ENCODE measurements at regions not wholly inside any gene's neighbourhood (a gene's known extent, or its start where the extent isn't known, plus 50 kb on each side); places are given as distances from the start of the nearest gene placed in this dataset.

DNA sequence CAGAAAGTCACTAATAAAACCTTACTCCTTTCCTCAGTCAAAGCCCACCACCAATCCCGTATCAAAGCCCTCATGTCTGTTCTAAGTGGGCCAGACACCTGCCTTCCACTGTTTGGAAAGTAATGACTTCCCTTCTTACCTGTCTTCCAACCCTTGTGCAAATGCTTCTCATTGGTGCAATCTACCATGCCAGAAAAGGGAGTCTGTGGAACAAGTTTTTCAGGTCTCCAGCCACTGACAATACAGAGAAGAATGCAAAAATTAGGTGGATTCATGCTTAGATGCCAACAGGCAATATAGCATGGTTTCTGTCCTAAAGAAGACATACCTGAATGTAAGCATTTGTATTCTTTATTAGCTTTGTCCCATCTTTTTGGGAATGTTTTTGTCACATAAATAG, 1140.6 kb upstream of the LRRTM1 start:
- no peak for ATAC-seq
- ChIA-PET SMC1A (ENCODE audit: uncharacterized antibody, unreplicated experiment) (no interaction called here), RAD21 (ENCODE audit: unreplicated experiment) (no interaction called here), CTCF (no interaction called here), POLR2A (no interaction called here)
- H3K9ac ChIP-seq (ENCODE audit: control insufficient read depth, insufficient read depth, low read length): no peak overlapping the region
- intact Hi-C loops (cut with micrococcal nuclease; ENCODE audit: unreplicated experiment) (no loop called here), in situ Hi-C loops (cut with MboI) (no loop called here)
- no peaks in the 10 kb centered on the region for H4K20me1 ChIP-seq (ENCODE audit: control insufficient read depth, insufficient read depth)
- no peak overlapping the region for H3K4me3 ChIP-seq
- no peak for FAIRE-seq
- H2AFZ ChIP-seq (ENCODE audit: control insufficient read depth, low read depth, low read length): no peak overlapping the region
- no peak overlapping the region for H3K27ac ChIP-seq (ENCODE audit: control insufficient read depth, insufficient read depth)
- H3K27me3 ChIP-seq (replicated peaks in 1 of 2; ENCODE audit: control insufficient read depth in 2 of 2, insufficient read depth in 2 of 2, low read length in 1 of 2): no peaks in the 10 kb centered on the region
- no peaks in the 10 kb centered on the region for H3K4me1 ChIP-seq (ENCODE audit: control insufficient read depth, insufficient read depth, low read length)
- H3K79me2 ChIP-seq (ENCODE audit: control insufficient read depth, insufficient read depth, low read length): no peaks in the 10 kb centered on the region
- no TSS peak for BruUV-seq (replicated peaks)
- 0% methylated on average over 1 of the region's 1 CpG for WGBS (ENCODE audit: insufficient coverage, insufficient replicate concordance, low lambda C conversion rate, missing lambda C conversion rate)
- H3K9me3 ChIP-seq (replicated peaks; ENCODE audit: control insufficient read depth, insufficient read depth, low read length): no peaks in the 10 kb centered on the region
- no peaks in the 10 kb centered on the region for H3K36me3 ChIP-seq (ENCODE audit: control insufficient read depth in 2 of 2, insufficient read depth in 2 of 2, low read length in 1 of 2)
- no peak overlapping the region for H3K4me2 ChIP-seq (ENCODE audit: control insufficient read depth, insufficient read depth)
- DNase-seq (ENCODE audit: low read depth, low spot score): no peak
- TF ChIP-seq NBN (IDR thresholded peaks at IDR 0.05): no peak
- no peak for TF ChIP-seq POU2F2 (IDR thresholded peaks at IDR 0.05; ENCODE audit: borderline replicate concordance, low read depth, low read length)
- no peak for TF ChIP-seq TBL1XR1 (IDR thresholded peaks at IDR 0.05; ENCODE audit: low read depth, low read length)
- no peak for TF ChIP-seq CBX3 (IDR thresholded peaks at IDR 0.05; ENCODE audit: borderline replicate concordance, low read depth)
- TF ChIP-seq TCF12 (IDR thresholded peaks at IDR 0.05; ENCODE audit: low read depth, low read length): no peak
- TF ChIP-seq NR2F1 (conservative IDR thresholded peaks at IDR 0.05): no peak
- TF ChIP-seq GATAD2B (conservative IDR thresholded peaks at IDR 0.05; ENCODE audit: low read depth): no peak
- TF ChIP-seq, protein P1, sequence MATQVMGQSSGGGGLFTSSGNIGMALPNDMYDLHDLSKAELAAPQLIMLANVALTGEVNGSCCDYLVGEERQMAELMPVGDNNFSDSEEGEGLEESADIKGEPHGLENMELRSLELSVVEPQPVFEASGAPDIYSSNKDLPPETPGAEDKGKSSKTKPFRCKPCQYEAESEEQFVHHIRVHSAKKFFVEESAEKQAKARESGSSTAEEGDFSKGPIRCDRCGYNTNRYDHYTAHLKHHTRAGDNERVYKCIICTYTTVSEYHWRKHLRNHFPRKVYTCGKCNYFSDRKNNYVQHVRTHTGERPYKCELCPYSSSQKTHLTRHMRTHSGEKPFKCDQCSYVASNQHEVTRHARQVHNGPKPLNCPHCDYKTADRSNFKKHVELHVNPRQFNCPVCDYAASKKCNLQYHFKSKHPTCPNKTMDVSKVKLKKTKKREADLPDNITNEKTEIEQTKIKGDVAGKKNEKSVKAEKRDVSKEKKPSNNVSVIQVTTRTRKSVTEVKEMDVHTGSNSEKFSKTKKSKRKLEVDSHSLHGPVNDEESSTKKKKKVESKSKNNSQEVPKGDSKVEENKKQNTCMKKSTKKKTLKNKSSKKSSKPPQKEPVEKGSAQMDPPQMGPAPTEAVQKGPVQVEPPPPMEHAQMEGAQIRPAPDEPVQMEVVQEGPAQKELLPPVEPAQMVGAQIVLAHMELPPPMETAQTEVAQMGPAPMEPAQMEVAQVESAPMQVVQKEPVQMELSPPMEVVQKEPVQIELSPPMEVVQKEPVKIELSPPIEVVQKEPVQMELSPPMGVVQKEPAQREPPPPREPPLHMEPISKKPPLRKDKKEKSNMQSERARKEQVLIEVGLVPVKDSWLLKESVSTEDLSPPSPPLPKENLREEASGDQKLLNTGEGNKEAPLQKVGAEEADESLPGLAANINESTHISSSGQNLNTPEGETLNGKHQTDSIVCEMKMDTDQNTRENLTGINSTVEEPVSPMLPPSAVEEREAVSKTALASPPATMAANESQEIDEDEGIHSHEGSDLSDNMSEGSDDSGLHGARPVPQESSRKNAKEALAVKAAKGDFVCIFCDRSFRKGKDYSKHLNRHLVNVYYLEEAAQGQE (IDR thresholded peaks at IDR 0.05; ENCODE audit: low read depth, low read length): no peak
- TF ChIP-seq CEBPB (IDR thresholded peaks at IDR 0.05; ENCODE audit: borderline replicate concordance in 1 of 2, low read depth in 2 of 2, low read length in 2 of 2): no peak
- no peak for TF ChIP-seq IKZF1 (conservative IDR thresholded peaks at IDR 0.05)
- TF ChIP-seq, protein P2, sequence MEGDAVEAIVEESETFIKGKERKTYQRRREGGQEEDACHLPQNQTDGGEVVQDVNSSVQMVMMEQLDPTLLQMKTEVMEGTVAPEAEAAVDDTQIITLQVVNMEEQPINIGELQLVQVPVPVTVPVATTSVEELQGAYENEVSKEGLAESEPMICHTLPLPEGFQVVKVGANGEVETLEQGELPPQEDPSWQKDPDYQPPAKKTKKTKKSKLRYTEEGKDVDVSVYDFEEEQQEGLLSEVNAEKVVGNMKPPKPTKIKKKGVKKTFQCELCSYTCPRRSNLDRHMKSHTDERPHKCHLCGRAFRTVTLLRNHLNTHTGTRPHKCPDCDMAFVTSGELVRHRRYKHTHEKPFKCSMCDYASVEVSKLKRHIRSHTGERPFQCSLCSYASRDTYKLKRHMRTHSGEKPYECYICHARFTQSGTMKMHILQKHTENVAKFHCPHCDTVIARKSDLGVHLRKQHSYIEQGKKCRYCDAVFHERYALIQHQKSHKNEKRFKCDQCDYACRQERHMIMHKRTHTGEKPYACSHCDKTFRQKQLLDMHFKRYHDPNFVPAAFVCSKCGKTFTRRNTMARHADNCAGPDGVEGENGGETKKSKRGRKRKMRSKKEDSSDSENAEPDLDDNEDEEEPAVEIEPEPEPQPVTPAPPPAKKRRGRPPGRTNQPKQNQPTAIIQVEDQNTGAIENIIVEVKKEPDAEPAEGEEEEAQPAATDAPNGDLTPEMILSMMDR (IDR thresholded peaks at IDR 0.05 in 2 of 3, conservative IDR thresholded peaks at IDR 0.05 in 1 of 3; ENCODE audit: control insufficient read depth in 2 of 3, extremely low read depth in 1 of 3, insufficient read depth in 1 of 3, low read depth in 3 of 3, low read length in 3 of 3): no peak
- TF ChIP-seq HCFC1 (IDR thresholded peaks at IDR 0.05; ENCODE audit: low read length): no peak
- TF ChIP-seq SUZ12 (IDR thresholded peaks at IDR 0.05; ENCODE audit: unreplicated experiment): no peak
- no peak for TF ChIP-seq CREM (IDR thresholded peaks at IDR 0.05; ENCODE audit: low read depth)
- no peak for TF ChIP-seq SUPT20H (IDR thresholded peaks at IDR 0.05; ENCODE audit: borderline replicate concordance, control insufficient read depth, low read depth, low read length)
- no peak for TF ChIP-seq PAX8 (IDR thresholded peaks at IDR 0.05)
- no peak for TF ChIP-seq EZH2 (IDR thresholded peaks at IDR 0.05; ENCODE audit: borderline replicate concordance, control insufficient read depth, low read depth, low read length)
- TF ChIP-seq, protein P3, sequence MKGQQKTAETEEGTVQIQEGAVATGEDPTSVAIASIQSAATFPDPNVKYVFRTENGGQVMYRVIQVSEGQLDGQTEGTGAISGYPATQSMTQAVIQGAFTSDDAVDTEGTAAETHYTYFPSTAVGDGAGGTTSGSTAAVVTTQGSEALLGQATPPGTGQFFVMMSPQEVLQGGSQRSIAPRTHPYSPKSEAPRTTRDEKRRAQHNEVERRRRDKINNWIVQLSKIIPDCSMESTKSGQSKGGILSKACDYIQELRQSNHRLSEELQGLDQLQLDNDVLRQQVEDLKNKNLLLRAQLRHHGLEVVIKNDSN (IDR thresholded peaks at IDR 0.05; ENCODE audit: borderline replicate concordance, extremely low read length, insufficient read depth, low read depth, low read length): no peak
- no peak for TF ChIP-seq ZNF207 (IDR thresholded peaks at IDR 0.05; ENCODE audit: borderline replicate concordance)
